Inferior parietal cortex (tissue), 1 donor: ENCODE measurements at regions not wholly inside any gene's neighbourhood (a gene's known extent, or its start where the extent isn't known, plus 50 kb on each side); places are given as distances from the start of the nearest gene placed in this dataset.

Source experiments
- DNase-seq: peaks from one replicate; pipeline ENCODE4 v3.0.0-alpha.2; 2016; ENCODE audit errors: extremely low spot score

- no peak for DNase-seq
These were observed 280.9 kb upstream of the TNRC6C start for GRCh38 chr17:77677630-77678029.

DNA sequence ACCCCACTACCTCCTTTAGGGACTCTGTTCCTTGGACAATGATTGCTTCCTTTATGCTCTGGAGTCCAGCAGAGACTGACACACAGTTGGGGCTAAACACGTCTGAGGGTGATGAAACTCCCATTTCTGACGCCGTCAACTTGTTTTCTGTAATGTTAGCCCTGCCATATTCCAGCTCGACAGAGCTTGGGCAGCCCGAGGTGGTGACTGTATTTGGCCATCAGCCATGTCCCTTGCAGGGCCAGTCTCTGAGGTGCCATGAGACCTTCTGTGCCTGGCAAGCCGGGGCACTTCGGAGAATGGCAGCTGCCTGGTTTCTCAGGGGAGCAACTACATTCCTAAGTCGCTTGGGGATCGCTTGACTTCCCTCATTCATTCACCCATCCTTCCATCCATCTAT, 278.9 kb upstream of the TNRC6C start:
- no peak for DNase-seq

GRCh38 chr17:77681861-77682260, 276.6 kb upstream of the TNRC6C start:
- no peak for DNase-seq

- peak; percentile 19 for DNase-seq
These were observed 273.4 kb upstream of the TNRC6C start for GRCh38 chr17:77684803-77685798.

GRCh38 chr17:77685881-77686486, 272.5 kb upstream of the TNRC6C start:
- DNase-seq, result no peak

- DNase-seq, result no peak
These were observed 271.6 kb upstream of the TNRC6C start for GRCh38 chr17:77686903-77687302.

DNA sequence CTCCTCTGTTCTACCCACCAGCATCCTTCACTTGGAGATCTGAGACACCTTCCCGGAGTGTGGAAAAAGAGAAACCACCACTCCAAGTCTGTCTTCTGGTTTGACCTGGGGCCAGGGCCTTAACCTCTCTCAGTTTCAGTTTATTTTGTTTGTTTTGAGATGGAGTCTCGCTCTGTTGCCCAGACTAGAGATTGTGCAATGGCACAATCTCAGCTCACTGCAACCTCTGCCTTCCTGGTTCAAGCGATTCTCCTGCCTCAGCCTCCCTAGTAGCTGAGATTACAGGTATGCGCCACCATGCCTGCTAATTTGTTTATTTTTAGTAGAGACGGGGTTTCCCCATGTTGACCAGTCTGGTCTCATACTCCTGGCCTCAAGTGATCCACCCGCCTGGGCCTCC, 271.1 kb upstream of the TNRC6C start:
- no peak for DNase-seq

DNA sequence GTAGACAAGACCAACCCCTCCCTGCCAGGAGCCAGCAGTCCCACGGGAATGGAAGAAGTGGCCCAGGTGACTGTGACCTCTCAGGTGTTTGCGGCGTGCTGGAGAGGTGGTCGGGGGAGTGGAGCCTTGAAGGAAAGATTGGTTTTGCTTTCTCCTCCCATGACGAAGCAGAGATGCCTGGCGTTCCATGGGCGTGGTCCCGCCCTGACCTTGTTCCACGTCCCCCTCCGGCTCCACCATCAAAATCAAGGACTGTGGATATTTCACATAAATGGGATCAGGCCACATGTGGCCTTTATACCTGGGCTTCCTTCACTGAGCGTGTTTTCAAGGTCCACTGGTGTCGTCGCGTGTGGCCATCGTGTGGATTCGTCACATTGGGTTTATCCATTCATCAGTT, 270.6 kb upstream of the TNRC6C start:
- no peak for DNase-seq

GRCh38 chr17:77688369-77688768, 270.1 kb upstream of the TNRC6C start:
- no peak for DNase-seq

GRCh38 chr17:77690271-77691161, 268.0 kb upstream of the TNRC6C start:
- DNase-seq, result no peak

GRCh38 chr17:77691216-77692085, 267.1 kb upstream of the TNRC6C start:
- no peak for DNase-seq

GRCh38 chr17:77692571-77693161, 265.8 kb upstream of the TNRC6C start:
- DNase-seq, result no peak

DNA sequence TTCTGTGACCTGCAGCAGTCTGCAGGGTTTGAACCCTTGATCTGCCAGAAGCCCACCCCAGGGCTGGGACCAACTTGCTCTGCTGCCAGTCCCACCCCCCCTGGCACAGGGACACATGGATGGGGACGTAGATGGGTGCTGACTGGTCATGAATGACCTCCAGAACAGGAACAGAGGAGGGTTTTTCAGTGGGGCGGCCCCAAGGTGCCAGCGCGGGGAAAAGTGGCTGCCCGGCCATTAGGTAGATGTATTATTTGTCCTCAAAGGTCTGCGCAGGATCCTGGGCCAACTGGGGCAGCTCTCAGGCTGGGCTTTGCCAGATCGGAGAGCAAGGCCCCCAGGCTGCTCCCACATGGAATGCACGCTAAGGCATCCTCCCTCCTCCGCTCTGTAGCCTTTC, 265.2 kb upstream of the TNRC6C start:
- DNase-seq, result no peak

GRCh38 chr17:77693776-77694175, 264.7 kb upstream of the TNRC6C start:
- DNase-seq, result no peak

DNA sequence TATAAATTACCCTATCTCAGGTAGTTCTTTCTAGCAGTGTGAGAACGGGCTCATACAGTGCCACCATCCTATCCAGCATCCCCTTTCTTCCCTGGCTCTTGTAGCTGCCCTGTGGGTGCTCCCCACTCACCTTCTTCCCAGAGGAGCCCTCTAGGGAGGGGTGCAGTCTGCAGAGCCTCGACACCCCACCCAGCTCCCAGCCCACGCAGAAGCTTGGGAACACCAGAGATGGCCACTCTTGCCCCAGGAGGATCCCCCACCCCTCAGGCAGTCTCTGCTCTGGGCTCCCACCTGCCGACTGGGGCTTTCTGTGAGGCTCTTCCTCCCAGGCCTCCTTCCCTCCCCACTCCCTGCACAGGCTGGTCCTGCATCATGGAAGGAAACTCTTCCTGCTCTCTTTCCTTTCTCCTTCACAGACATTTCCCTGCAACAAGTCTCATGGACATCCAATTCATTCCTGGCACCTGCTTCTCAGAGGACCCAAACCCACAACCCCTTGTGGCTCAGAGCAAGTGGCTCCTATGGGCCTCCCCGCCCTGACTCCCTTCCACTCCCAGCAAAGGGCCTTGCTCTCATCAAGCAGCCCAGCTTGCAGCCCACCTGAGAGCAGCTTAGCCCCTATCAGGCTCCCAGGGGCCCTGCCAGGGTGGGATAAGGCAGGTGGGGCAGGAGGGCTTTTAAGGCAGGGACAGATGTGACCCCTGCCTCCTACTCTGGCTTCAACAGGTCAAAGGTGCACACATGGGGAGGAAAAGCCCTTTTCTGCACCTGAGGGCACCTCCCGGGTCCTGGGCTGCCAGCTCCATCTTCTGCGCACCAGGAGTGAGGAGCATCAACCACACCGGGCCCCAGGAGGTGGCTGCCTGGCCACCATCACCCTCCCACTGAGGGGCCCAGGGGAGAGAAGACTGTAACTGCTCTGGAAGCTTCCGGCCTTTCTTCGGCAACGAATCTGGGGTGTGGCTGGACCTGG, 263.8 kb upstream of the TNRC6C start:
- no peak for DNase-seq

DNA sequence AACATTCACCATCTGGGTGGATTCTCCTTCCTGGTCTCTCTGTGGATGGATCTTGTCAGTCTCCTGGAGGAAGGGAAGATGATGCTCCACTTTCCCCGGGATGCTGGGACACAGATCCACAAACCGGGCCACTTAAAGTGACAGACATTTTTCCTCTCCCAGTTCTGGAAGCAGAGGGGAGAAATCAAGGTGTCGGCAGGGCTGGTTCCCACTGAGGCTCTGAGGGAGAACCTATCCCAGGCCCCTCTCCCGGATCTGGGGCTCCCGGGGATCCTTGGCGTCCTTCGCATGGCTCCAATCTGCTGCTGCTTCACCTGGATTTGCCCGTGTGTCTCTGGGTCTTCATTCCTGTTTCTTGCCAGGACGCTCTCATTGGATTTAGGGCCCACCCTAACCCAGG, 263.1 kb upstream of the TNRC6C start:
- DNase-seq, result no peak

DNA sequence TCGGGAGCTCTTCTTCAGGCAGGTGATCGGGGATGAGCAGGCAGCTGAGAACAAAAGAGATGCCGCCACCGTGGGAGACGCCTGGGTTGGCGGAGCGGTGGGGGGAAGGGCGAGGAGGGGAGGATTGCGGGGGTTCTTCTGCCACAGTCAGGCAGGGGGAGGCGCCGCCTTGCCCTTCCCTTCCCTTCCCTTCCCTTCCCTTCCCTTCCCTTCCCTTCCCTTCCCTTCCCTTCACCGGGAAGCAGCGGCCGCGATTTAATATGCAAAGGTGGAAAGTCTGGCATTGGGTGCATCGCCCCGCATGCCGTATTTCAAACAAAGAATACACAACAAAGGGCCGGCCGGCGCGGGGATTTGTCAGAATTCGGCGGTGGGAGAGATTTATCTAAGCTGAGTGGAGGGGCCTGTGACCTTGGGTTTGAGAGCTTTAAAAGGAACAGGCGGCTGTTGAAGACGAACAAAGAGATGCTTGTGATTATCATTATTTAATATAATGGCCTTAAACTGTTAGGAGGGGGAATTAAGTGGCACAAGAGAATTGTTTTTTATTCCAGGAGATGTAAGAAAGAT, 262.3 kb upstream of the TNRC6C start:
- DNase-seq, result no peak

GRCh38 chr17:77696721-77697460, 261.6 kb upstream of the TNRC6C start:
- no peak for DNase-seq
